ENCODE measurements at regions not wholly inside any gene's neighbourhood (a gene's known extent, or its start where the extent isn't known, plus 50 kb on each side); places are given as distances from the start of the nearest gene placed in this dataset.
"Not testable (repeated sequence)": the region's sequence is repeated elsewhere in the genome, so short reads cannot be mapped to it uniquely, and the experiment has no call there.

DNA sequence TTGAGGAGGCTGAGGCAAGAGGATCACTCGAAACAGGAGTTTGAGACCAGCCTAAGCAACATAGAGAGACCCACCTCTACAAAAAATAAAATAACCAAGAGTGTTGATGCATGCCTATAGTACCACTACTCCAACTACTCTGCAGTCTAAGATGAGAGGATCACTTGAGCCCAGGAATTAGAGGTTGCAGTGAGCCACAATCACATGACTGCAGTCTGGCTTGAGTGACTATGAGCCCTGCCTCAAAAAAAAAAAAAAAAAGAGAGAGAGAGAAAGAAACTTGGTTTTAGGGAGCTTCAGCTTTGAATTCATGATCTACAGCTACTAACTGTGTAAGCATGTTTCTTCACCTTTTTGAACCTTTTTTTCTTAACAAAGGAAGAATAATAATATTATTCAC is 119.9 kb downstream of the HNMT start:
- DNase-seq (ENCODE audit: low read depth, low spot score) = no peak
- Histone ChIP-seq H3K4me3 (no peak overlapping the region), H3K27ac (no peak overlapping the region), H3K36me3 (ENCODE audit: insufficient read depth, low read length) (no peaks in the 10 kb centered on the region), H3K9ac (ENCODE audit: insufficient read length) (no peak overlapping the region), H3K9me3 (ENCODE audit: low read depth, low read length) (no peaks in the 10 kb centered on the region)
- no peak for TF ChIP-seq EZH2 (IDR thresholded peaks at IDR 0.05)
- TF ChIP-seq POLR2AphosphoS5 (IDR thresholded peaks at IDR 0.05; ENCODE audit: borderline replicate concordance, low read depth, low read length) = no peak
- no peak for TF ChIP-seq FOXP2 (optimal IDR thresholded peaks at IDR 0.05; ENCODE audit: control extremely low read depth, extremely low read length, insufficient read depth)

DNA sequence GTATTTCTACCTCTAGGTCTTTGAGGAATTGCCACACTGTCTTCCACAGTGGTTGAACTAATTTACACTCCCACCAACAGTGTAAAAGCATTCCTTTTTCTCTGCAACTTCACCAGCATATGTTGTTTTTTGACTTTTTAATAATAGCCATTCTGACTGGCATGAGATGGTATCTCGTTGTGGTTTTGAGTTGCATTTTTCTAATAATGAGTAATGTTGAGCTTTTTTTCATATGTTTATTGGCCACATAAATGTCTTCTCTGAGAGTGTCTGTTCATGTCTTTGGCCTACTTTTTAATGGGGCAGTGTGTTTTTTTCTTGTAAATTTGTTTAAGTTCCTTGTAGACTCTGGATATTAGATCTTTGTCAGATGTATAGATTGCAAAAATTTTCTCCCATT is 121.2 kb downstream of the HNMT start:
- not testable (repeated sequence) for H3K9ac ChIP-seq (ENCODE audit: insufficient read length); DNase-seq (ENCODE audit: low read depth, low spot score); H3K36me3 ChIP-seq (ENCODE audit: insufficient read depth, low read length); H3K4me3 ChIP-seq; H3K9me3 ChIP-seq (ENCODE audit: low read depth, low read length); H3K27ac ChIP-seq

DNA sequence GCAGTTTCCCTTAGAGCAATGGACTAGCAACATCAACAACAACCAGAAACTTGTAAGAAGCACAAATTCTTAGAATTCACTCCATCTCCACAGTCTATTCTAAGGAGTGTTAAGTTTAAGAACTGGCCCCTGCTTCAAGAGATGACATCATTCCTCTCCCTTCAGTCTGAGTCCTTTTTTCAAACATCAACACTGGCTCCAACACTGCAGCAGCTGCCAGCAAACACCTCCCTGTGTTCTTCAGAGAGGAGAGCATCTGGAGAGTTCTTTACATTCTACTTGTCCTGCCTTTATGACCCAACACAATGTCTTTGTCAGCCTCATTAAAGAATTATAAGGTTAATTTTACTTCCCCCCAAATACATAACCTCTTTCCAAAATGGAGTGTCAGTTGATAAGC is 122.3 kb downstream of the HNMT start:
- H3K36me3 ChIP-seq (ENCODE audit: insufficient read depth, low read length) = no peaks in the 10 kb centered on the region
- no peak overlapping the region for H3K9ac ChIP-seq (ENCODE audit: insufficient read length)
- no peak overlapping the region for H3K27ac ChIP-seq
- TF ChIP-seq EZH2 (IDR thresholded peaks at IDR 0.05) (no peak), POLR2AphosphoS5 (IDR thresholded peaks at IDR 0.05; ENCODE audit: borderline replicate concordance, low read depth, low read length) (no peak), FOXP2 (optimal IDR thresholded peaks at IDR 0.05; ENCODE audit: control extremely low read depth, extremely low read length, insufficient read depth) (no peak)
- no peak for DNase-seq (ENCODE audit: low read depth, low spot score)
- no peak overlapping the region for H3K4me3 ChIP-seq
- H3K9me3 ChIP-seq (ENCODE audit: low read depth, low read length) = no peaks in the 10 kb centered on the region

DNA sequence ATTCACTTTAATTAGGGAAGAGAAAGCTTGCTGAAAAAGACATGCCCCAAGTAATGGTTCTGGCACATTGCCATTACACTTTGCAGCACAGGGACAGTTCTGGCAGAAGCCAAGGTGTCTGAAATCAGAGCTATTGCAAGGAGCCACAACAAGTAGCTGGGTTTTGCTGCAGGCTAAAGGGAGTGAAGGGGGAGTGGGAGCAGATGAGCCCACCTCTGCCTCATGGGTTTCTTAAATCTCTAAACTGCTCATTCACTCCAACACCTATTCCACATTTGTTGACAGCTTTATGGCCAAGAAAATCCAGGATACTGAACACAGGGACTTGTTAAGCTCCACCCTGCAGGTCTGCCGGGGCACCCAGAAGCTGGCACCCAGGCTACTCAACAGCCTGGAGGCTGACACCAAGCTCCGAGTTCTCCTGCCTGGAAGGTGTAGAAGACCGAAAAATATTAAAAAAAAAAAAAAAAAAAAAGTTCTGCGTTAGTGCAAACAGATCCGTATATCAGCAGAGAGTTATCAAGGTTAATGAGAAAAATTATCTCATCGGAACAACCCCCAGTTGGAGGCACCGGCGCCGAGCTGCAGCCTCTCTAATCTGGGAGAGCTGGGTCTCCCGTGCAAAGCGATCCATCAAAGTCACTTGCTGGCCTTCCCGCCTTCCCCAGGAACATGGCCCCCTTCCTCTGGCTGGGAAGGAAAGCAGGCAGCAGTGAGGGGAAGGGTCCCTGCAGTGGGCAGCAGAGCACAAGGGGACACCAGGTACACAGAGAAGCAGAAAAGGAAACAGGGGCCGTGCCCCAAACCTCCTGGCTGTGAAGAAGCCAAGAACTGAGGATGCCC is 123.7 kb downstream of the HNMT start:
- no peak overlapping the region for H3K27ac ChIP-seq
- H3K9ac ChIP-seq (ENCODE audit: insufficient read length) = no peak overlapping the region
- DNase-seq (ENCODE audit: low read depth, low spot score) = no peak
- no peak for TF ChIP-seq EZH2 (IDR thresholded peaks at IDR 0.05)
- TF ChIP-seq POLR2AphosphoS5 (IDR thresholded peaks at IDR 0.05; ENCODE audit: borderline replicate concordance, low read depth, low read length) = no peak
- no peak for TF ChIP-seq FOXP2 (optimal IDR thresholded peaks at IDR 0.05; ENCODE audit: control extremely low read depth, extremely low read length, insufficient read depth)
- no peaks in the 10 kb centered on the region for H3K9me3 ChIP-seq (ENCODE audit: low read depth, low read length)
- no peaks in the 10 kb centered on the region for H3K36me3 ChIP-seq (ENCODE audit: insufficient read depth, low read length)
- H3K4me3 ChIP-seq = no peak overlapping the region

DNA sequence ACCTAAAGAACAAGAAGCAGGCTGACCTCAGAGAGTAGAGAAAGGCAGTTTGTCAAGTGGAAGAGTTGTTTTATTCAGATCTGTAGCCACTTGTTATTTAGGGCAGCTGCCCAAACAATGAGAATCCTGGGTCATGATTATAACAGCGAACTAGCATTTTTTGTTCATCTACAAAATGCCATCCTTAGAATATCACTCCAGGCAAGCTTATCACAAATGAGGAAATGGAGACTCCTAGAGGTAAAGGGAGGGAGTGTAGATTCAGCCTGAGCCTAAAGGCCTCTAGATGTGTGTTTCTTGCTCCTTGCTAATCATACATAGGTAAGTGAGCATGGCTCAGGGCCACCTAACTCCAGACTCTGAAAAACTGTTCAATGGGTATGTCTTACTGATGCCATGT is 126.1 kb downstream of the HNMT start:
- H3K36me3 ChIP-seq (ENCODE audit: insufficient read depth, low read length) = no peaks in the 10 kb centered on the region
- no peak overlapping the region for H3K4me3 ChIP-seq
- no peaks in the 10 kb centered on the region for H3K9me3 ChIP-seq (ENCODE audit: low read depth, low read length)
- no peak for DNase-seq (ENCODE audit: low read depth, low spot score)
- TF ChIP-seq POLR2AphosphoS5 (IDR thresholded peaks at IDR 0.05; ENCODE audit: borderline replicate concordance, low read depth, low read length) (no peak), FOXP2 (optimal IDR thresholded peaks at IDR 0.05; ENCODE audit: control extremely low read depth, extremely low read length, insufficient read depth) (no peak)
- H3K27ac ChIP-seq = no peak overlapping the region
- H3K9ac ChIP-seq (ENCODE audit: insufficient read length) = no peak overlapping the region

DNA sequence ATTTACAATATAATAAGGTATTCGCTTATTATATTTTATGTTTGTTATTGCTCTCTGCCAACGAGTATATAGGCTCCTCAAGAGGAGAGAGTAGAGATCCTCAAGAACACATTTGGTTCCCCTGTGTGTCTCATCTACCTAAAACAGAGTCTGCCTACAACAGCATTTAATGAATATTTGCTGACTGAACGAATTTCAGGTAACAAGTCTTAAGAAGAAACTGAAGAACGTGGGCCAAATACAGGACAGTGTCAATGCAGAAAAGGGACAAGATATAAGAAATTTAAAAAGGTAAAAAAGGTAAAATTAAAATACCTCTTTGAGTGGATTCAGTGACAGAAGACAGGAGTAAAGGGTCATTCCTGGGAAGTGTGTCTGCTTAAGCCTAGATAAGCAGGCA is 129.2 kb downstream of the HNMT start:
- Histone ChIP-seq H3K27ac (no peak overlapping the region), H3K36me3 (ENCODE audit: insufficient read depth, low read length) (no peaks in the 10 kb centered on the region), H3K9me3 (ENCODE audit: low read depth, low read length) (no peaks in the 10 kb centered on the region), H3K4me3 (no peak overlapping the region), H3K9ac (ENCODE audit: insufficient read length) (no peak overlapping the region)
- TF ChIP-seq POLR2AphosphoS5 (IDR thresholded peaks at IDR 0.05; ENCODE audit: borderline replicate concordance, low read depth, low read length) = no peak
- DNase-seq (ENCODE audit: low read depth, low spot score) = no peak

DNA sequence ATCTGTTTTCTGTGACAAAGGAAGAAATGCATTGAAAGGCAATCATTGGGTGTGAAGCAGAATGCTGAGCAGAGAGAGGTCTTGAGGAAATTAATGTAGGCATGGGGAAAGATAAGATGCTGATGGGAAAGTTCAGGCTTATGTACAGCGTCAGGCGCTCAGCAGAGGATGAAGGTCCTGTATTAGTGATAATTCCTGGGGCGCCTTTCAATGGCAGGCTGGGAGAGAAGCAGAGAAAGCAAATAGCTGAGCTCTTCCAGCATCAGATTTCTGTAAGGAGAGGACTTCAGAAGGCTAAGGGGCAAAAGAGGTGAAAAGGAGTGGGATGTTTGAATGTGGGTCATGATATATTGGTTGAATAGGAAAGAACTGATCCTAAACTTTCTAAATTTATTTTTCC is 129.8 kb downstream of the HNMT start:
- Histone ChIP-seq H3K36me3 (ENCODE audit: insufficient read depth, low read length) (no peaks in the 10 kb centered on the region), H3K27ac (no peak overlapping the region), H3K4me3 (no peak overlapping the region), H3K9ac (ENCODE audit: insufficient read length) (no peak overlapping the region), H3K9me3 (ENCODE audit: low read depth, low read length) (no peaks in the 10 kb centered on the region)
- no peak for TF ChIP-seq POLR2AphosphoS5 (IDR thresholded peaks at IDR 0.05; ENCODE audit: borderline replicate concordance, low read depth, low read length)
- no peak for TF ChIP-seq EZH2 (IDR thresholded peaks at IDR 0.05)
- TF ChIP-seq FOXP2 (optimal IDR thresholded peaks at IDR 0.05; ENCODE audit: control extremely low read depth, extremely low read length, insufficient read depth) = no peak
- no peak for DNase-seq (ENCODE audit: low read depth, low spot score)

DNA sequence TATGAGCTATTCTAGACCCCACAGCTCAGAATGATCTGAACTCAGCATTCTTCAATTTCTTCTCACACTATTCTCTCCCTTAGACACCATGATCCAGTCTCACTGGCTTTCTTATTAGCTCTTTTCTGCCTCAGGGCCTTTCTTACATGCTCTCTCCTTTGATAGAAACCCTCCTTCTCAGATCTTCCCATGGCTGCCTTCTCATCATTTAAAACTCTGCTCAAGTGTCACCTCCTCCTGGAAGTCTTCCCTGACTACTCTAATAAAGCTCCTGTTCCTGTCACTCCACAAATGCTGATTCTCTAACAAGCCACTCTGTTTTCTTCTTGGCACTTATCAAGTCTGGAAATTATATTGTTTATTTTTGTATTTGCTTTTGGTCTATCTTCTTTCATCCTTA is 131.1 kb downstream of the HNMT start:
- Histone ChIP-seq H3K4me3 (no peak overlapping the region), H3K9me3 (ENCODE audit: low read depth, low read length) (no peaks in the 10 kb centered on the region)
- TF ChIP-seq POLR2AphosphoS5 (IDR thresholded peaks at IDR 0.05; ENCODE audit: borderline replicate concordance, low read depth, low read length) (no peak), FOXP2 (optimal IDR thresholded peaks at IDR 0.05; ENCODE audit: control extremely low read depth, extremely low read length, insufficient read depth) (no peak), EZH2 (IDR thresholded peaks at IDR 0.05) (no peak)

DNA sequence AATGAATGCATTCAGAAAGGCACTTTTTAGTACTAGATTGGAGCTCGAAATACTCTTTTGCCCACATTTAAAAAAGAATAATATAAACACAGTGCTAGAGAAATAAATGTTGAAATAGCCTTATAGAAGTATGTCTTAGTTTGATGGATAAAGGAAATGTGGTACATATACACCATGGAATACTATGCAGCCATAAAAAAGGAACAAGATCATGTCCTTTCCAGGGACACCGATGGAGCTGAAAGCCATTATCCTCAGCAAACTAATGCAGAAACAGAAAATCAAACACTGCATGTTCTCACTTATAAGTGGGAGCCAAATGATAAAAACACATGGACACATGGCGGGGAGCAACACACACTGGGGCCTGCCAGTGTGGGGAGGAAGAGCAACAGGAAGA is 135.0 kb downstream of the HNMT start:
- H3K4me3 ChIP-seq; DNase-seq (ENCODE audit: low read depth, low spot score); H3K9ac ChIP-seq (ENCODE audit: insufficient read length); H3K27ac ChIP-seq; H3K36me3 ChIP-seq (ENCODE audit: insufficient read depth, low read length); H3K9me3 ChIP-seq (ENCODE audit: low read depth, low read length): not testable (repeated sequence)

More for the DNA sequence above, 131.1 kb downstream of the HNMT start:
- no peak for DNase-seq (ENCODE audit: low read depth, low spot score)
- Histone ChIP-seq H3K9ac (ENCODE audit: insufficient read length) (no peak overlapping the region), H3K36me3 (ENCODE audit: insufficient read depth, low read length) (no peaks in the 10 kb centered on the region), H3K27ac (no peak overlapping the region)

Data from SK-N-MC (cell line).